ENCODE measurements at regions not wholly inside any gene's neighbourhood (a gene's known extent, or its start where the extent isn't known, plus 50 kb on each side); places are given as distances from the start of the nearest gene placed in this dataset.

DNA sequence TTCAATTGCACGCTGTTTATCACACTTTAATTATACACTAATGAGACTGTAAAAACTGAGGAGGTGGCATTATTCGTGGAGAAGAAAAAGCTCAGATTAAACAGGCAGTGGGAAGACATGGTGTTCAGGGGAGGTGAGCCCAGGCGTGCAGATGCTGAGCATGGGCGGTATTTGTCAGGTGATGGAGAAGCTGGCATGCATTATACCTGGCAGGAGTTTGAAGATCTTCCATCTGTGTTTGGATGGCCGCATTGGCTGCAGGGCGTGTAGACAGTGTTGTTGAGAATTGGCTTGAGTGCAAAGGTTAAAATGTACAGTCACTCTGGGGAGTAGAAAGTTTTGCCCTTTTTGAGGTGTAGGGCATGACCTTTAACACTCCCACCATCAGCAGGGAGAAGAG lies 213.8 kb downstream of the ERMARD start:
- no peak for TF ChIP-seq EZH2 (IDR thresholded peaks at IDR 0.05; ENCODE audit: insufficient read depth, poor library complexity, severe bottlenecking)
- no peak for TF ChIP-seq EZH2phosphoT487 (IDR thresholded peaks at IDR 0.05; ENCODE audit: insufficient read depth, low read depth)
